ENCODE measurements at regions not wholly inside any gene's neighbourhood (a gene's known extent, or its start where the extent isn't known, plus 50 kb on each side); places are given as distances from the start of the nearest gene placed in this dataset.

- no peak for TF ChIP-seq CTCF (IDR thresholded peaks at IDR 0.05 in 4 of 5, conservative IDR thresholded peaks at IDR 0.05 in 1 of 5)
- no peak for TF ChIP-seq POLR2A (IDR thresholded peaks at IDR 0.05)
Observed at GRCh38 chr2:118166242-118166641, 78.0 kb downstream of the INSIG2 start.
